K562 (cell line): ENCODE measurements at regions not wholly inside any gene's neighbourhood (a gene's known extent, or its start where the extent isn't known, plus 50 kb on each side); places are given as distances from the start of the nearest gene placed in this dataset.

Experiments
- ATAC-seq: fragments of 200-7000 bp; cut with Tn5 transposase; 3 replicates; pipeline ENCODE4 v1.9.1; 2020; ENCODE audit warnings: moderate library complexity
- BruUV-seq: library from RNA; stranded (reverse); fragments of 400-500 nt; replicated peaks from 2 replicates; lab custom pipeline; 2021; lab: Mats Ljungman, UMichigan
- CTCF ChIA-PET: fragments of 300-600 bp; formaldehyde crosslinking; extraction: SDS; loops from one replicate; lab custom pipeline; 2021; ENCODE audit warnings: low intra/inter-chr PET ratio; lab: Yijun Ruan, JAX
- POLR2A ChIA-PET: fragments of 300-600, 350-650 bp; sonication (Branson Sonifier 250); formaldehyde crosslinking; extraction: SDS; loops from one replicate; lab custom pipeline; 2021; ENCODE audit warnings: antibody characterized with exemption, inconsistent platforms; lab: Yijun Ruan, JAX
- DNase-seq, 4 experiments: peaks; one replicate each; pipeline versions ENCODE4 v3.0.0 to v3.0.0-alpha.2; 2011 to 2018; ENCODE audit warnings: low spot score in 3 of 4, mixed read lengths in 3 of 4; ENCODE audit errors: extremely low read depth in 1 of 4
- FAIRE-seq: peaks from 2 replicates; lab custom pipeline; 2011; peaks lifted over from hg19 to GRCh38; lab: Jason Lieb, UNC
- H2AFZ ChIP-seq: 2 replicates; pipeline ENCODE4 v1.6.0; 2011; ENCODE audit warnings: low read depth, low read length, control low read depth, inconsistent platforms
- H3K27ac ChIP-seq: fragments of 200-600 bp; 3 replicates; pipeline ENCODE4 v1.8.0; 2011; ENCODE audit warnings: low read depth, mild to moderate bottlenecking, control low read depth, inconsistent platforms, low read length, moderate library complexity, mixed read lengths; ENCODE audit errors: extremely low read depth
- H3K27me3 ChIP-seq, 2 experiments: fragments of 300-600 bp in 1 of 2; 2 replicates in 1 of 2; 3 replicates in 1 of 2; pipeline versions ENCODE4 v1.6.0 to v1.8.0; 2011; ENCODE audit warnings: inconsistent platforms in 2 of 2, low read length in 2 of 2, mild to moderate bottlenecking in 1 of 2, mixed read lengths in 1 of 2, moderate library complexity in 1 of 2; ENCODE audit not compliant: control insufficient read depth in 2 of 2, insufficient read depth in 2 of 2
- H3K36me3 ChIP-seq: fragments of 300-600 bp; 3 replicates; pipeline ENCODE4 v1.8.0; 2011; ENCODE audit warnings: mild to moderate bottlenecking, low read length, inconsistent platforms; ENCODE audit not compliant: control insufficient read depth, insufficient read depth
- H3K4me1 ChIP-seq, 2 experiments: fragments of 200-600 bp in 1 of 2; replicated peaks in 1 of 2; 2 replicates in 1 of 2; 3 replicates in 1 of 2; pipeline versions ENCODE4 v1.5.1 to v1.8.0; 2011; ENCODE audit warnings: inconsistent platforms in 2 of 2, low read length in 2 of 2, mild to moderate bottlenecking in 1 of 2, mixed read lengths in 1 of 2, moderate library complexity in 1 of 2; ENCODE audit not compliant: control insufficient read depth in 2 of 2, insufficient read depth in 2 of 2
- H3K4me2 ChIP-seq: 2 replicates; pipeline ENCODE4 v1.6.1; 2011; ENCODE audit warnings: low read length, control low read depth, inconsistent platforms, mixed read lengths; ENCODE audit not compliant: insufficient read depth
- H3K4me3 ChIP-seq: fragments of 200-600 bp; sonication (generic), shearing (Covaris generic); 2 replicates; pipeline ENCODE4 v1.5.1; 2016; ENCODE audit warnings: control low read depth, inconsistent platforms
- H3K79me2 ChIP-seq: fragments of 200-600 bp; 3 replicates; pipeline ENCODE4 v1.8.0; 2011; ENCODE audit warnings: low read length, inconsistent platforms; ENCODE audit not compliant: control insufficient read depth, insufficient read depth
- H3K9ac ChIP-seq, 2 experiments: 2 replicates each; pipeline versions ENCODE4 v1.6.0 to v1.6.1; 2011; ENCODE audit warnings: low read depth in 2 of 2, low read length in 2 of 2, control low read depth in 1 of 2, inconsistent platforms in 1 of 2, mild to moderate bottlenecking in 1 of 2, mixed read lengths in 1 of 2; ENCODE audit not compliant: insufficient read depth in 1 of 2
- H3K9me1 ChIP-seq: one replicate; pipeline ENCODE4 v1.6.0; 2011; ENCODE audit warnings: inconsistent platforms, mild to moderate bottlenecking, low read length, moderate library complexity; ENCODE audit not compliant: control insufficient read depth, insufficient read depth
- H3K9me3 ChIP-seq: replicated peaks from 2 replicates; pipeline ENCODE4 v1.5.1; 2011; ENCODE audit warnings: low read depth, low read length, inconsistent platforms; ENCODE audit not compliant: control insufficient read depth, insufficient read depth
- H4K20me1 ChIP-seq: replicated peaks from 2 replicates; pipeline ENCODE4 v1.6.1; 2011; ENCODE audit warnings: low read length, inconsistent platforms, mixed read lengths; ENCODE audit not compliant: control insufficient read depth, insufficient read depth
- CCNT2 ChIP-seq: IDR thresholded peaks from 2 replicates; pipeline ENCODE4 v1.6.1; 2011; ENCODE audit warnings: borderline replicate concordance, low read depth, mild to moderate bottlenecking, moderate library complexity, mixed read lengths, low read length; ENCODE audit not compliant: insufficient read length; ENCODE audit errors: extremely low read depth
- HBP1 ChIP-seq: fragments of 450-650 bp; formaldehyde crosslinking; IDR thresholded peaks from 2 replicates; pipeline ENCODE4 v1.4.0; 2022; ENCODE audit warnings: missing genetic modification characterization
- POLR2G ChIP-seq: fragments of 200-400 bp; formaldehyde crosslinking; IDR thresholded peaks from 2 replicates; pipeline ENCODE4 v1.6.1; 2017; ENCODE audit warnings: low read depth, mild to moderate bottlenecking, antibody characterized with exemption, low read length, moderate library complexity
- POLR3A ChIP-seq: IDR thresholded peaks from 2 replicates; pipeline ENCODE4 v1.6.1; 2011; ENCODE audit warnings: borderline replicate concordance, mild to moderate bottlenecking, moderate library complexity; ENCODE audit not compliant: insufficient read length, insufficient read depth; ENCODE audit errors: extremely low read depth
- ZNF561 ChIP-seq: fragments of 450-650 bp; formaldehyde crosslinking; conservative IDR thresholded peaks from 2 replicates; pipeline ENCODE4 v1.4.0; 2020; ENCODE audit warnings: mild to moderate bottlenecking, moderate library complexity
- WGBS: fragments of 100-300 bp; shearing (Covaris generic); methylation state at CpG from one replicate; pipeline ENCODE4 v1.1.6; 2016; ENCODE audit warnings: low coverage, mixed read lengths; ENCODE audit not compliant: insufficient coverage; ENCODE audit errors: missing lambda C conversion rate; 5-methylcytosine and 5-hydroxymethylcytosine counted together
- in situ Hi-C: fragments of 300-500 bp; cut with MboI; formaldehyde crosslinking; loops from 4 replicates; pipeline ENCODE4 v1.15.0; 2018; ENCODE audit warnings: inconsistent platforms, mixed read lengths
- intact Hi-C: fragments of 100-400 bp; cut with micrococcal nuclease; formaldehyde crosslinking; loops from 2 replicates; pipeline ENCODE4 v1.14.2; 2022
- TF ChIP-seq, protein P1 (sequence below), 2 experiments: fragments of 450-650 bp; formaldehyde crosslinking in 1 of 2; IDR thresholded peaks; 2 replicates each; pipeline versions ENCODE4 v1.4.0 to v1.6.1; 2014 to 2020; ENCODE audit warnings: mild to moderate bottlenecking in 2 of 2, borderline replicate concordance in 1 of 2, low read depth in 1 of 2
- TF ChIP-seq, protein P2 (sequence below): sonication (generic); formaldehyde crosslinking; IDR thresholded peaks from 2 replicates; pipeline ENCODE4 v1.4.0; 2020; ENCODE audit warnings: mild to moderate bottlenecking, missing genetic modification reagents

GRCh38 chr10:44282626-44283300 lies 102.1 kb downstream of the CXCL12 start (continued):
- TF ChIP-seq POLR3A: no peak

DNA sequence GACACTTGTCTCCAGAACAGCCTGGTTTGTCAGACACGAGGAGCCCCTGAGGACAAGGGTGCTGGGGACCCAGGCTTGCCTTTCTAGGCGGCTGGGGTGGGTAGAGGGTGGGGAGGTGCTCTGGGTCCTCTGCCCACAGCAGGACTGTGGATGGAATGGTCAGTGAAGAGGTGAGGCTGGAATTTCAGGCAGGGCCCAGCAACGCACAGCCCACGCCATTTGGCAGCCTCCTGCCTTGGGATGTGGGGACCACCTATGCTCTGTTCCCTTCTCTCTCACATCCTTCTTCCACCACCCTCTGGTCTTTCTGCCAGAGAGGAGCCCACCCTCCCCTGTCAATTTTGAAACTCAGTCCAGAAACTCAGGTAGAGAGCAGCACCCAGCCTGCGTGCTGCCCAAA lies 103.2 kb downstream of the CXCL12 start:
- intact Hi-C loops: no loop called here
- peaks cover 0 to 5% of the 10 kb centered on the region in 2 experiments; a peak in 1 of 5 replicates for H3K27me3 ChIP-seq
- no TSS peak for BruUV-seq
- no peak overlapping the region for H3K4me3 ChIP-seq
- H3K9me1 ChIP-seq: no peaks in the 10 kb centered on the region
- POLR2A ChIA-PET: interaction anchor here (1.1 kb wide), 1 partner anchor 10 kb away, joined by 3 read pairs; no protein-coding TSS in a partner anchor
- ATAC-seq (no peak), DNase-seq (no peak), FAIRE-seq (no peak)
- H4K20me1 ChIP-seq: no peaks in the 10 kb centered on the region
- in situ Hi-C loops: no loop called here
- H3K9me3 ChIP-seq: no peaks in the 10 kb centered on the region
- CTCF ChIA-PET: no interaction called here
- H3K27ac ChIP-seq: no peak overlapping the region
- no peaks in the 10 kb centered on the region for H3K79me2 ChIP-seq
- H3K9ac ChIP-seq: peak overlapping the region in 1 of 2 experiments; percentile 4; a peak in 1 of 4 replicates
- 21% methylated on average over 5 of the region's 5 CpGs for WGBS
- H2AFZ ChIP-seq: no peak overlapping the region
- peaks cover 3 to 5% of the 10 kb centered on the region in 2 experiments; a peak in 2 of 5 replicates for H3K4me1 ChIP-seq
- H3K36me3 ChIP-seq: no peaks in the 10 kb centered on the region
- H3K4me2 ChIP-seq: no peak overlapping the region
- no peak for TF ChIP-seq ZNF561 (CRISPR knock-in tag)
- no peak for TF ChIP-seq POLR2G
- TF ChIP-seq, protein P1, sequence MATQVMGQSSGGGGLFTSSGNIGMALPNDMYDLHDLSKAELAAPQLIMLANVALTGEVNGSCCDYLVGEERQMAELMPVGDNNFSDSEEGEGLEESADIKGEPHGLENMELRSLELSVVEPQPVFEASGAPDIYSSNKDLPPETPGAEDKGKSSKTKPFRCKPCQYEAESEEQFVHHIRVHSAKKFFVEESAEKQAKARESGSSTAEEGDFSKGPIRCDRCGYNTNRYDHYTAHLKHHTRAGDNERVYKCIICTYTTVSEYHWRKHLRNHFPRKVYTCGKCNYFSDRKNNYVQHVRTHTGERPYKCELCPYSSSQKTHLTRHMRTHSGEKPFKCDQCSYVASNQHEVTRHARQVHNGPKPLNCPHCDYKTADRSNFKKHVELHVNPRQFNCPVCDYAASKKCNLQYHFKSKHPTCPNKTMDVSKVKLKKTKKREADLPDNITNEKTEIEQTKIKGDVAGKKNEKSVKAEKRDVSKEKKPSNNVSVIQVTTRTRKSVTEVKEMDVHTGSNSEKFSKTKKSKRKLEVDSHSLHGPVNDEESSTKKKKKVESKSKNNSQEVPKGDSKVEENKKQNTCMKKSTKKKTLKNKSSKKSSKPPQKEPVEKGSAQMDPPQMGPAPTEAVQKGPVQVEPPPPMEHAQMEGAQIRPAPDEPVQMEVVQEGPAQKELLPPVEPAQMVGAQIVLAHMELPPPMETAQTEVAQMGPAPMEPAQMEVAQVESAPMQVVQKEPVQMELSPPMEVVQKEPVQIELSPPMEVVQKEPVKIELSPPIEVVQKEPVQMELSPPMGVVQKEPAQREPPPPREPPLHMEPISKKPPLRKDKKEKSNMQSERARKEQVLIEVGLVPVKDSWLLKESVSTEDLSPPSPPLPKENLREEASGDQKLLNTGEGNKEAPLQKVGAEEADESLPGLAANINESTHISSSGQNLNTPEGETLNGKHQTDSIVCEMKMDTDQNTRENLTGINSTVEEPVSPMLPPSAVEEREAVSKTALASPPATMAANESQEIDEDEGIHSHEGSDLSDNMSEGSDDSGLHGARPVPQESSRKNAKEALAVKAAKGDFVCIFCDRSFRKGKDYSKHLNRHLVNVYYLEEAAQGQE (IDR thresholded peaks at IDR 0.05; ENCODE audit: borderline replicate concordance): no peak
- TF ChIP-seq, protein P1 (CRISPR knock-in tag; IDR thresholded peaks at IDR 0.05; ENCODE audit: low read depth): no peak
- no peak for TF ChIP-seq CCNT2
- no peak for TF ChIP-seq HBP1
- TF ChIP-seq, protein P2, sequence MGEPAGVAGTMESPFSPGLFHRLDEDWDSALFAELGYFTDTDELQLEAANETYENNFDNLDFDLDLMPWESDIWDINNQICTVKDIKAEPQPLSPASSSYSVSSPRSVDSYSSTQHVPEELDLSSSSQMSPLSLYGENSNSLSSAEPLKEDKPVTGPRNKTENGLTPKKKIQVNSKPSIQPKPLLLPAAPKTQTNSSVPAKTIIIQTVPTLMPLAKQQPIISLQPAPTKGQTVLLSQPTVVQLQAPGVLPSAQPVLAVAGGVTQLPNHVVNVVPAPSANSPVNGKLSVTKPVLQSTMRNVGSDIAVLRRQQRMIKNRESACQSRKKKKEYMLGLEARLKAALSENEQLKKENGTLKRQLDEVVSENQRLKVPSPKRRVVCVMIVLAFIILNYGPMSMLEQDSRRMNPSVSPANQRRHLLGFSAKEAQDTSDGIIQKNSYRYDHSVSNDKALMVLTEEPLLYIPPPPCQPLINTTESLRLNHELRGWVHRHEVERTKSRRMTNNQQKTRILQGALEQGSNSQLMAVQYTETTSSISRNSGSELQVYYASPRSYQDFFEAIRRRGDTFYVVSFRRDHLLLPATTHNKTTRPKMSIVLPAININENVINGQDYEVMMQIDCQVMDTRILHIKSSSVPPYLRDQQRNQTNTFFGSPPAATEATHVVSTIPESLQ (CRISPR knock-in tag): no peak
